Natural killer cell treated with Interleukin-12 subunit alpha and Interleukin-12 subunit beta and Interleukin-15 and Interleukin-18, amount 100 ng/mL, for 72 hours (primary cell): ENCODE measurements at regions not wholly inside any gene's neighbourhood (a gene's known extent, or its start where the extent isn't known, plus 50 kb on each side); places are given as distances from the start of the nearest gene placed in this dataset.

Experiments used
- ATAC-seq, 2 donors: fragments of 150-1000 bp; cut with Tn5 transposase in 1 of 2; sonication (Bioruptor Pico), chemical (Tn5 transposase) in 1 of 2; 2 replicates each; pipeline ENCODE4 v1.10.0; 2021
- DNase-seq: peaks from one replicate; pipeline ENCODE4 v3.0.0; 2022; ENCODE audit warnings: low spot score
- H3K27ac Mint-ChIP-seq, 2 donors: 1 replicate in 1 of 2; 2 replicates in 1 of 2; pipeline ENCODE4 v1.8.0; 2022; ENCODE audit warnings: mixed read lengths in 2 of 2, mild to moderate bottlenecking in 1 of 2, moderate library complexity in 1 of 2
- H3K27me3 Mint-ChIP-seq, 2 donors: 1 replicate in 1 of 2; 2 replicates in 1 of 2; pipeline ENCODE4 v1.8.0; 2022; ENCODE audit warnings: mixed read lengths in 2 of 2
- H3K36me3 Mint-ChIP-seq: one replicate; pipeline ENCODE4 v1.8.0; 2022; ENCODE audit warnings: mixed read lengths
- H3K4me1 Mint-ChIP-seq, 2 donors: 1 replicate in 1 of 2; 2 replicates in 1 of 2; pipeline ENCODE4 v1.8.0; 2022; ENCODE audit warnings: low read depth in 2 of 2, mixed read lengths in 2 of 2, mild to moderate bottlenecking in 1 of 2
- H3K4me3 Mint-ChIP-seq: one replicate; pipeline ENCODE4 v1.8.0; 2022; ENCODE audit warnings: mixed read lengths
- H3K9me3 Mint-ChIP-seq: 2 replicates; pipeline ENCODE4 v1.8.0; 2022; ENCODE audit warnings: mixed read lengths

- peak overlapping the region; percentile 81 for H3K4me3 Mint-ChIP-seq
- peak overlapping the region in 1 of 2 donors; percentile 64 for H3K27ac Mint-ChIP-seq
- DNase-seq (no peak), ATAC-seq (no peak)
- H3K36me3 Mint-ChIP-seq: no peaks in the 10 kb centered on the region
- peaks cover 9 to 12% of the 10 kb centered on the region in 2 donors for H3K4me1 Mint-ChIP-seq
- no peaks in the 10 kb centered on the region for H3K27me3 Mint-ChIP-seq
- no peaks in the 10 kb centered on the region for H3K9me3 Mint-ChIP-seq
Observed at GRCh38 chr10:128211064-128211504, 84.9 kb upstream of the MKI67 start.

GRCh38 chr10:128211953-128212727 is 85.9 kb upstream of the MKI67 start:
- ATAC-seq: peak; percentile 82 to 87
- Mint-ChIP-seq H3K4me1 (peaks cover 13 to 15% of the 10 kb centered on the region in 2 donors), H3K36me3 (no peaks in the 10 kb centered on the region), H3K27ac (peak overlapping the region; percentile 64 to 83), H3K9me3 (no peaks in the 10 kb centered on the region), H3K27me3 (no peaks in the 10 kb centered on the region), H3K4me3 (peak overlapping the region; percentile 81)
- peak; percentile 91 for DNase-seq

GRCh38 chr10:128213156-128213555 is 86.9 kb upstream of the MKI67 start:
- Mint-ChIP-seq H3K27ac (no peak overlapping the region), H3K27me3 (no peaks in the 10 kb centered on the region)
- ATAC-seq: no peak

GRCh38 chr10:128215733-128216132 is 89.5 kb upstream of the MKI67 start:
- Mint-ChIP-seq H3K36me3 (no peaks in the 10 kb centered on the region), H3K27ac (no peak overlapping the region), H3K9me3 (no peaks in the 10 kb centered on the region), H3K27me3 (no peaks in the 10 kb centered on the region), H3K4me1 (peaks cover 16 to 18% of the 10 kb centered on the region in 2 donors), H3K4me3 (no peak overlapping the region)
- no peak for DNase-seq
- no peak for ATAC-seq

More at GRCh38 chr10:128213156-128213555, 86.9 kb upstream of the MKI67 start:
- DNase-seq: no peak
- Mint-ChIP-seq H3K4me3 (no peak overlapping the region), H3K9me3 (no peaks in the 10 kb centered on the region), H3K4me1 (peaks cover 17 to 18% of the 10 kb centered on the region in 2 donors), H3K36me3 (no peaks in the 10 kb centered on the region)

- Mint-ChIP-seq H3K27me3 (peaks cover 0 to 9% of the 10 kb centered on the region in 2 donors), H3K4me3 (no peak overlapping the region), H3K9me3 (no peaks in the 10 kb centered on the region), H3K36me3 (no peaks in the 10 kb centered on the region), H3K4me1 (peaks cover 11 to 21% of the 10 kb centered on the region in 2 donors), H3K27ac (no peak overlapping the region)
- DNase-seq (no peak), ATAC-seq (no peak)
Observed at GRCh38 chr10:128217136-128217535, 90.9 kb upstream of the MKI67 start.

GRCh38 chr10:128218161-128218560 is 91.9 kb upstream of the MKI67 start:
- Mint-ChIP-seq H3K9me3 (no peaks in the 10 kb centered on the region), H3K36me3 (no peaks in the 10 kb centered on the region), H3K27me3 (peaks cover 0 to 14% of the 10 kb centered on the region in 2 donors), H3K4me1 (peaks cover 6 to 24% of the 10 kb centered on the region in 2 donors), H3K4me3 (no peak overlapping the region), H3K27ac (no peak overlapping the region)
- DNase-seq: no peak
- no peak for ATAC-seq

GRCh38 chr10:128219295-128219694 is 93.1 kb upstream of the MKI67 start:
- DNase-seq (no peak), ATAC-seq (no peak)
- no peaks in the 10 kb centered on the region for H3K36me3 Mint-ChIP-seq
- H3K4me3 Mint-ChIP-seq: no peak overlapping the region
- H3K27me3 Mint-ChIP-seq: peaks cover 0 to 15% of the 10 kb centered on the region in 2 donors
- no peak overlapping the region for H3K27ac Mint-ChIP-seq
- peaks cover 6 to 27% of the 10 kb centered on the region in 2 donors for H3K4me1 Mint-ChIP-seq
- H3K9me3 Mint-ChIP-seq: no peaks in the 10 kb centered on the region

- H3K27me3 Mint-ChIP-seq: peaks cover 0 to 15% of the 10 kb centered on the region in 2 donors
- no peak for ATAC-seq
- H3K9me3 Mint-ChIP-seq: no peaks in the 10 kb centered on the region
- H3K36me3 Mint-ChIP-seq: no peaks in the 10 kb centered on the region
- H3K4me3 Mint-ChIP-seq: no peak overlapping the region
- H3K4me1 Mint-ChIP-seq: peaks cover 6 to 27% of the 10 kb centered on the region in 2 donors
- H3K27ac Mint-ChIP-seq: no peak overlapping the region
- no peak for DNase-seq
Observed at GRCh38 chr10:128220021-128220420, 93.8 kb upstream of the MKI67 start.

- no peaks in the 10 kb centered on the region for H3K36me3 Mint-ChIP-seq
- no peak overlapping the region for H3K4me3 Mint-ChIP-seq
- no peak overlapping the region for H3K27ac Mint-ChIP-seq
- peaks cover 6 to 27% of the 10 kb centered on the region in 2 donors for H3K4me1 Mint-ChIP-seq
- DNase-seq: no peak
- peak in 1 of 2 donors; percentile 40 for ATAC-seq
- peaks cover 0 to 15% of the 10 kb centered on the region in 2 donors for H3K27me3 Mint-ChIP-seq
- H3K9me3 Mint-ChIP-seq: no peaks in the 10 kb centered on the region
Observed at GRCh38 chr10:128221117-128221516, 94.9 kb upstream of the MKI67 start.

GRCh38 chr10:128221807-128222206 is 95.6 kb upstream of the MKI67 start:
- no peaks in the 10 kb centered on the region for H3K9me3 Mint-ChIP-seq
- H3K4me3 Mint-ChIP-seq: no peak overlapping the region
- H3K36me3 Mint-ChIP-seq: peaks cover 4% of the 10 kb centered on the region
- DNase-seq (no peak), ATAC-seq (no peak)
- peaks cover 6 to 26% of the 10 kb centered on the region in 2 donors for H3K4me1 Mint-ChIP-seq
- H3K27me3 Mint-ChIP-seq: peaks cover 5 to 22% of the 10 kb centered on the region in 2 donors
- H3K27ac Mint-ChIP-seq: no peak overlapping the region

- H3K27ac Mint-ChIP-seq: no peak overlapping the region
- DNase-seq: no peak
- H3K27me3 Mint-ChIP-seq: peaks cover 5 to 28% of the 10 kb centered on the region in 2 donors
- no peak for ATAC-seq
- peaks cover under 1 to 21% of the 10 kb centered on the region in 2 donors for H3K4me1 Mint-ChIP-seq
- H3K36me3 Mint-ChIP-seq: peaks cover 4% of the 10 kb centered on the region
- H3K9me3 Mint-ChIP-seq: no peaks in the 10 kb centered on the region
- H3K4me3 Mint-ChIP-seq: no peak overlapping the region
Observed at GRCh38 chr10:128222332-128222849, 96.2 kb upstream of the MKI67 start.

- no peak for DNase-seq
- no peak for ATAC-seq
- H3K9me3 Mint-ChIP-seq: peaks cover 7% of the 10 kb centered on the region
- H3K27ac Mint-ChIP-seq: no peak overlapping the region
- no peak overlapping the region for H3K4me3 Mint-ChIP-seq
- H3K36me3 Mint-ChIP-seq: peaks cover 13% of the 10 kb centered on the region
- H3K27me3 Mint-ChIP-seq: peaks cover 7 to 25% of the 10 kb centered on the region in 2 donors
- peaks cover 0 to 3% of the 10 kb centered on the region in 2 donors for H3K4me1 Mint-ChIP-seq
Observed at GRCh38 chr10:128230401-128230800, 104.2 kb upstream of the MKI67 start.

GRCh38 chr10:128233422-128233821 is 107.2 kb upstream of the MKI67 start:
- no peak overlapping the region for H3K4me3 Mint-ChIP-seq
- DNase-seq (no peak), ATAC-seq (no peak)
- H3K27me3 Mint-ChIP-seq: peaks cover 0 to 11% of the 10 kb centered on the region in 2 donors
- no peak overlapping the region for H3K27ac Mint-ChIP-seq
- H3K4me1 Mint-ChIP-seq: peaks cover 0 to 6% of the 10 kb centered on the region in 2 donors
- peaks cover 7% of the 10 kb centered on the region for H3K9me3 Mint-ChIP-seq
- H3K36me3 Mint-ChIP-seq: peaks cover 9% of the 10 kb centered on the region

GRCh38 chr10:128237710-128238109 is 111.5 kb upstream of the MKI67 start:
- Mint-ChIP-seq H3K27me3 (peaks cover 0 to 11% of the 10 kb centered on the region in 2 donors), H3K4me3 (no peak overlapping the region), H3K9me3 (peaks cover 7% of the 10 kb centered on the region), H3K4me1 (peaks cover 0 to 4% of the 10 kb centered on the region in 2 donors), H3K36me3 (peaks cover 9% of the 10 kb centered on the region), H3K27ac (no peak overlapping the region)
- peak in 1 of 2 donors; percentile 15 for ATAC-seq
- no peak for DNase-seq
